ENCODE measurements at regions not wholly inside any gene's neighbourhood (a gene's known extent, or its start where the extent isn't known, plus 50 kb on each side); places are given as distances from the start of the nearest gene placed in this dataset.

DNA sequence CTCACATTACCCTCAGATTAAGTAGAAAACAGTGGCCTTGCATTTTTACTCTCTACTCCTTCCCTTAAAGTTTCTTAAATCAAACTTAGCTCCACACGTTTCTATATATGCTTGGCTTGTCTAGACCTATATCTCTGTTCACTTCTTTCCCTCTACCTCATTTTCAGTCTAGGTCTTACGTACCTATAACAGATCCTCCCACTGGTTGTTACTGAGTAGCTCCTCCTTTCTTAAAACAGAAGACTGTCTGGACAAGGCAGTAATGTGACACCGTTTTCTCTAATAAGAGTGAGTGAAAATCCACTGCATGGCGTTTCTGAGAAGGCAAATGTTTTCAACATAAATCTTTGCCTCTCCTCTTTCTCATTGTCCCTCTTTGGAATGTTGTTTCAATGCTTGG, 211.7 kb upstream of the POGK start:
- Histone ChIP-seq H2BK15ac (ENCODE audit: low read depth, low read length) (no peak overlapping the region), H3K56ac (ENCODE audit: insufficient read length, low read depth, low read length) (no peak overlapping the region), H4K5ac (ENCODE audit: insufficient read length, low read depth, low read length) (no peak overlapping the region), H3K4me2 (ENCODE audit: insufficient read depth, insufficient read length, low read length) (no peak overlapping the region), H3K27me3 (ENCODE audit: insufficient read depth, low read length) (no peaks in the 10 kb centered on the region), H3K79me1 (ENCODE audit: insufficient read depth, low read depth, low read length, poor library complexity, severe bottlenecking) (no peaks in the 10 kb centered on the region), H2AFZ (ENCODE audit: low read length) (no peak overlapping the region), H3K18ac (ENCODE audit: insufficient read length, low read depth, low read length) (no peak overlapping the region), H3K9ac (ENCODE audit: extremely low read depth, insufficient read length, low read length) (no peak overlapping the region), H3K23me2 (ENCODE audit: insufficient read length, low read depth, low read length, poor library complexity, severe bottlenecking) (no peaks in the 10 kb centered on the region), H4K20me1 (ENCODE audit: control insufficient read depth, insufficient read depth, insufficient read length) (no peaks in the 10 kb centered on the region), H3K4ac (ENCODE audit: low read depth, low read length) (no peak overlapping the region), H3K27ac (ENCODE audit: insufficient read length, low read depth, low read length) (no peak overlapping the region), H3K14ac (ENCODE audit: insufficient read depth, low read length) (no peak overlapping the region), H2BK12ac (ENCODE audit: insufficient read length, low read depth, low read length) (no peak overlapping the region), H3T11ph (ENCODE audit: low read length) (no peak overlapping the region), H2BK20ac (ENCODE audit: low read depth, low read length, poor library complexity, severe bottlenecking) (no peak overlapping the region), H3K79me2 (ENCODE audit: insufficient read depth, low read length) (no peaks in the 10 kb centered on the region), H2BK5ac (ENCODE audit: insufficient read length, low read length) (no peak overlapping the region), H4K8ac (replicated peaks; ENCODE audit: insufficient read length, low read depth, low read length) (no peak overlapping the region), H3K9me3 (ENCODE audit: control insufficient read depth, low read depth, low read length) (no peaks in the 10 kb centered on the region), H2BK120ac (ENCODE audit: low read depth, low read length, poor library complexity, severe bottlenecking) (no peak overlapping the region), H3K23ac (ENCODE audit: insufficient read length, low read depth, low read length) (no peak overlapping the region), H2AK5ac (ENCODE audit: insufficient read length, low read length) (no peak overlapping the region), H3K4me1 (ENCODE audit: insufficient read depth, low read length) (no peaks in the 10 kb centered on the region; the same call in 1 of the 2 replicates), H4K91ac (ENCODE audit: insufficient read length, low read depth, low read length) (no peak overlapping the region)
- no peaks in the 10 kb centered on the region for H3K36me3 Mint-ChIP-seq (ENCODE audit: insufficient read depth in 1 of 3, low read depth in 3 of 3)
- no peak overlapping the region for H3K27ac Mint-ChIP-seq
- no CpG with 5 or more reads among the region's 4 CpGs for WGBS (ENCODE audit: extremely low coverage, insufficient read length, low lambda C conversion rate)
- no peak for DNase-seq
- H3K9me3 Mint-ChIP-seq, result no peaks in the 10 kb centered on the region
- H3K27me3 Mint-ChIP-seq (ENCODE audit: low read depth), result no peaks in the 10 kb centered on the region
- TF ChIP-seq, protein P1, sequence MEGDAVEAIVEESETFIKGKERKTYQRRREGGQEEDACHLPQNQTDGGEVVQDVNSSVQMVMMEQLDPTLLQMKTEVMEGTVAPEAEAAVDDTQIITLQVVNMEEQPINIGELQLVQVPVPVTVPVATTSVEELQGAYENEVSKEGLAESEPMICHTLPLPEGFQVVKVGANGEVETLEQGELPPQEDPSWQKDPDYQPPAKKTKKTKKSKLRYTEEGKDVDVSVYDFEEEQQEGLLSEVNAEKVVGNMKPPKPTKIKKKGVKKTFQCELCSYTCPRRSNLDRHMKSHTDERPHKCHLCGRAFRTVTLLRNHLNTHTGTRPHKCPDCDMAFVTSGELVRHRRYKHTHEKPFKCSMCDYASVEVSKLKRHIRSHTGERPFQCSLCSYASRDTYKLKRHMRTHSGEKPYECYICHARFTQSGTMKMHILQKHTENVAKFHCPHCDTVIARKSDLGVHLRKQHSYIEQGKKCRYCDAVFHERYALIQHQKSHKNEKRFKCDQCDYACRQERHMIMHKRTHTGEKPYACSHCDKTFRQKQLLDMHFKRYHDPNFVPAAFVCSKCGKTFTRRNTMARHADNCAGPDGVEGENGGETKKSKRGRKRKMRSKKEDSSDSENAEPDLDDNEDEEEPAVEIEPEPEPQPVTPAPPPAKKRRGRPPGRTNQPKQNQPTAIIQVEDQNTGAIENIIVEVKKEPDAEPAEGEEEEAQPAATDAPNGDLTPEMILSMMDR (conservative IDR thresholded peaks at IDR 0.05), result no peak
- no peak overlapping the region for H3K4me3 Mint-ChIP-seq
- no peaks in the 10 kb centered on the region for H3K4me1 Mint-ChIP-seq

All from H9 (cell line).